HCT116 (cell line): ENCODE measurements at regions not wholly inside any gene's neighbourhood (a gene's known extent, or its start where the extent isn't known, plus 50 kb on each side); places are given as distances from the start of the nearest gene placed in this dataset.

Experiments
- CTCF ChIP-seq, 3 experiments: fragments of 200-600 bp in 1 of 3; sonication (generic) in 1 of 3; IDR thresholded peaks in 2 of 3; conservative IDR thresholded peaks in 1 of 3; 2 replicates each; pipeline ENCODE4 v1.5.1; 2012 to 2017; ENCODE audit warnings: low read depth in 2 of 3, low read length in 2 of 3, antibody characterized with exemption in 1 of 3, borderline replicate concordance in 1 of 3, control low read depth in 1 of 3, mild to moderate bottlenecking in 1 of 3, mixed read lengths in 1 of 3, mixed run types in 1 of 3, moderate library complexity in 1 of 3; ENCODE audit not compliant: insufficient read depth in 1 of 3
- EZH2 ChIP-seq: fragments of 200-600 bp; sonication (generic); IDR thresholded peaks from 2 replicates; pipeline ENCODE4 v1.6.1; 2017; ENCODE audit warnings: antibody characterized with exemption, mixed run types
- EZH2phosphoT487 ChIP-seq: fragments of 200-600 bp; IDR thresholded peaks from 2 replicates; pipeline ENCODE4 v1.6.1; 2018; ENCODE audit warnings: antibody characterized with exemption, borderline replicate concordance
- JUND ChIP-seq: IDR thresholded peaks from 2 replicates; pipeline ENCODE4 v1.6.1; 2012
- MAX ChIP-seq: IDR thresholded peaks from 2 replicates; pipeline ENCODE4 v1.6.1; 2012
- POLR2A ChIP-seq: IDR thresholded peaks from 2 replicates; pipeline ENCODE4 v1.7.0; 2011; ENCODE audit warnings: borderline replicate concordance; ENCODE audit not compliant: insufficient read depth, insufficient read length; ENCODE audit errors: extremely low read depth
- POLR2AphosphoS5 ChIP-seq: IDR thresholded peaks from 2 replicates; pipeline ENCODE4 v1.6.1; 2011; ENCODE audit warnings: mild to moderate bottlenecking, low read depth, low read length, moderate library complexity
- REST ChIP-seq: IDR thresholded peaks from 2 replicates; pipeline ENCODE4 v1.6.1; 2012; ENCODE audit warnings: low read depth
- ZNF274 ChIP-seq: fragments of 200-500 bp; sonication (Bioruptor generic); IDR thresholded peaks from 2 replicates; pipeline ENCODE4 v1.6.1; 2014; ENCODE audit warnings: mild to moderate bottlenecking, low read depth, low read length, inconsistent platforms

- TF ChIP-seq EZH2phosphoT487 = no peak
- no peak for TF ChIP-seq POLR2A
- TF ChIP-seq CTCF (IDR thresholded peaks at IDR 0.05 in 2 of 3, conservative IDR thresholded peaks at IDR 0.05 in 1 of 3; ENCODE audit: borderline replicate concordance in 1 of 3, insufficient read depth in 1 of 3, low read depth in 2 of 3, low read length in 2 of 3) = no peak
- TF ChIP-seq POLR2AphosphoS5 = no peak
- TF ChIP-seq EZH2 = no peak
- no peak for TF ChIP-seq MAX
- no peak for TF ChIP-seq REST
- no peak for TF ChIP-seq JUND
- no peak for TF ChIP-seq ZNF274
Observed at GRCh38 chr14:23789696-23790095, 153.5 kb downstream of the DHRS2 start.
